ENCODE measurements at regions not wholly inside any gene's neighbourhood (a gene's known extent, or its start where the extent isn't known, plus 50 kb on each side); places are given as distances from the start of the nearest gene placed in this dataset.

GRCh38 chr15:61682891-61683735, 377.1 kb downstream of the VPS13C start:
- no peak for DNase-seq
- Mint-ChIP-seq H3K27me3 (peaks cover 28% of the 10 kb centered on the region), H3K4me1 (ENCODE audit: low read depth) (no peaks in the 10 kb centered on the region), H3K27ac (no peak overlapping the region), H3K4me3 (no peak overlapping the region), H3K9me3 (no peaks in the 10 kb centered on the region), H3K36me3 (ENCODE audit: low read depth) (no peaks in the 10 kb centered on the region)

- Mint-ChIP-seq H3K4me3 (no peak overlapping the region), H3K9me3 (peaks cover 3% of the 10 kb centered on the region), H3K4me1 (ENCODE audit: low read depth) (no peaks in the 10 kb centered on the region), H3K36me3 (ENCODE audit: low read depth) (no peaks in the 10 kb centered on the region), H3K27me3 (peaks cover 32% of the 10 kb centered on the region), H3K27ac (no peak overlapping the region)
- DNase-seq: no peak
Observed at GRCh38 chr15:61681676-61682075, 378.6 kb downstream of the VPS13C start.

GRCh38 chr15:61681038-61681418, 379.2 kb downstream of the VPS13C start:
- H3K27me3 Mint-ChIP-seq: peaks cover 32% of the 10 kb centered on the region
- H3K27ac Mint-ChIP-seq: no peak overlapping the region
- H3K9me3 Mint-ChIP-seq: peaks cover 3% of the 10 kb centered on the region
- H3K4me3 Mint-ChIP-seq: no peak overlapping the region
- no peaks in the 10 kb centered on the region for H3K36me3 Mint-ChIP-seq (ENCODE audit: low read depth)
- no peaks in the 10 kb centered on the region for H3K4me1 Mint-ChIP-seq (ENCODE audit: low read depth)
- DNase-seq: no peak

DNA sequence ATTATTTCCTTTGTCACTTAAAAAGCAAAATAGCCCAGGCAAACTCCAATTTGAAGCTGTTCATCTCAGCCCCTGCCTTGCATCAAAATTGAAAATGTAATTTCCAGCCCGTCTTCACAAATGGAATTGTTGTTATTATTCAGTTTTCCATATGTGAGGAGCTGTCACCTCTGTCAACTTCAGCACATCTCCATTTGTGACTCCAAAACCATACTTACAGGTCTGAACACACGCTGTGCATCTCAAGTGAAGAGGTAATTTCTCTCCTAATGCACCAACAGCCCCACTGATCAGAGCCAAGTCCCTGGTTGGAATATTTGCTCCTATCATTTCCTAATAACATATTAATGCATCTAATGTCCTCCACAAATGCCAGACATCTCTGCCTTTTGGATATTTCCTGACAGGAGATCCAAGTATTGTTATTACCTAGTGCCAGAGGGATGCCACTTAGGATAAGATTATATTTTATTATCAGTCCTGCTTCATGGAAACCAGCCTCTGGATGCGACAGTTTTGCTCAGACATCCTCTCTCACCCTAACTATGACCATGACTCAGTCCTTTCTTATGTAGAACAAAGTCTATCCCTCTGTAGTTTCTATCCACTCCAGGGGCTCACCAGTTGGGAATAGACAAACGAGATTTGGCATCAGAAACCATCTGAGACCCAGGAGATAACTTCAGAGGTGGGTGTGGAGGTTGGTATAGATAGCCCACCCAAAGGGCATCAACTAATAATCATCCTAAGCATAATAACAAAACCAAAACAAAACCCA, 379.8 kb downstream of the VPS13C start:
- peaks cover 3% of the 10 kb centered on the region for H3K9me3 Mint-ChIP-seq

DNA sequence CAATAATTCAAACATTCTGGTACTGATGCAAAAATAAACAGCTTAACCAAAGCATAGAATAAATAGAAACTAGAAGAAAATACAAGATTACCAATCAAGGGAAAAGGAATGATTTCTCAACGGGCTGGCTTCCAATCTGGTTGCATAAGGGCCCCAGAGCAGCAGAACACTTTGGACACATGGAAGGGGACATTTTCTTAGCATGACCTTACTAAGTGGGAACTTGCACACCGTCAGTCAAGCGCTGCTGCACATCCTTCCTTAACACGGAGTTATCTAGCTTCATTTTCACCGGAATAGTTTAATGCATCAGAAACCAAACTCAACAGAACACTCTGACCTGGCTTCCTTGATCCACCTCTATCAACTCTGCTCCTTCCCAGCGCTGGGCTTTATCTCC, 388.5 kb downstream of the VPS13C start:
- H3K27me3 Mint-ChIP-seq: peaks cover 31% of the 10 kb centered on the region
- no peaks in the 10 kb centered on the region for H3K4me1 Mint-ChIP-seq (ENCODE audit: low read depth)
- no peaks in the 10 kb centered on the region for H3K36me3 Mint-ChIP-seq (ENCODE audit: low read depth)
- H3K4me3 Mint-ChIP-seq: no peak overlapping the region
- H3K27ac Mint-ChIP-seq: no peak overlapping the region
- H3K9me3 Mint-ChIP-seq: no peaks in the 10 kb centered on the region
- DNase-seq: no peak

More for the DNA sequence above, 379.8 kb downstream of the VPS13C start:
- DNase-seq: no peak
- H3K27ac Mint-ChIP-seq: no peak overlapping the region
- H3K36me3 Mint-ChIP-seq (ENCODE audit: low read depth): no peaks in the 10 kb centered on the region
- no peak overlapping the region for H3K4me3 Mint-ChIP-seq
- no peaks in the 10 kb centered on the region for H3K4me1 Mint-ChIP-seq (ENCODE audit: low read depth)
- peaks cover 32% of the 10 kb centered on the region for H3K27me3 Mint-ChIP-seq

DNA sequence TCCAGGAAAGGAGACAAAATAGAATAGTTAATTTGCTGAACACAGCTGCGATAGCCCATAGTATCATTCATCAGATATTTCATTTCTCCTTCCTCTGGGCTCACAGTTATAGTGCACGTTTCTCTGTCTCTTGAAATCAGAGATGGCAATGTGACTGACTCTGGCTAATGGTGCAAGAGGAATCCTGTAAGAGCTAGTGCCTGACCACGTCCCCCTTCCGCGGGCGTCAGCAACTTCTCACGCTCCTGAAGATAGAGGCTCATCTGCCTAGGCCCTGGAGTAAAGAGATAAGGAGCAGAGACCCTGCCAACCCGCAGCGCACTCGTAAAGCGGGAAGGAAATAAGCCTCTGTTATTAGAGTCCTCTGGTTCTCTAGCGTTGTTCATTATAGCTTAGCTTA, 391.8 kb downstream of the VPS13C start:
- Mint-ChIP-seq H3K36me3 (ENCODE audit: low read depth) (no peaks in the 10 kb centered on the region), H3K4me1 (ENCODE audit: low read depth) (no peaks in the 10 kb centered on the region), H3K27me3 (peaks cover 41% of the 10 kb centered on the region), H3K4me3 (no peak overlapping the region), H3K9me3 (no peaks in the 10 kb centered on the region), H3K27ac (no peak overlapping the region)
- no peak for DNase-seq

- H3K4me3 Mint-ChIP-seq: no peak overlapping the region
- no peak for DNase-seq
- H3K36me3 Mint-ChIP-seq (ENCODE audit: low read depth): no peaks in the 10 kb centered on the region
- H3K27ac Mint-ChIP-seq: no peak overlapping the region
- peaks cover 40% of the 10 kb centered on the region for H3K27me3 Mint-ChIP-seq
- no peaks in the 10 kb centered on the region for H3K9me3 Mint-ChIP-seq
- H3K4me1 Mint-ChIP-seq (ENCODE audit: low read depth): no peaks in the 10 kb centered on the region
Observed at GRCh38 chr15:61661791-61662190, 398.5 kb downstream of the VPS13C start.

- Mint-ChIP-seq H3K9me3 (no peaks in the 10 kb centered on the region), H3K4me1 (ENCODE audit: low read depth) (no peaks in the 10 kb centered on the region), H3K27ac (no peak overlapping the region), H3K4me3 (no peak overlapping the region), H3K27me3 (peaks cover 33% of the 10 kb centered on the region), H3K36me3 (ENCODE audit: low read depth) (no peaks in the 10 kb centered on the region)
- DNase-seq: no peak
Observed at GRCh38 chr15:61660579-61660978, 399.7 kb downstream of the VPS13C start.

GRCh38 chr15:61659566-61660190, 400.6 kb downstream of the VPS13C start:
- no peak for DNase-seq
- H3K9me3 Mint-ChIP-seq: no peaks in the 10 kb centered on the region
- no peak overlapping the region for H3K4me3 Mint-ChIP-seq
- no peak overlapping the region for H3K27ac Mint-ChIP-seq
- no peaks in the 10 kb centered on the region for H3K36me3 Mint-ChIP-seq (ENCODE audit: low read depth)
- no peaks in the 10 kb centered on the region for H3K4me1 Mint-ChIP-seq (ENCODE audit: low read depth)
- H3K27me3 Mint-ChIP-seq: peaks cover 25% of the 10 kb centered on the region

GRCh38 chr15:61657461-61657860, 402.8 kb downstream of the VPS13C start:
- Mint-ChIP-seq H3K4me3 (no peak overlapping the region), H3K36me3 (ENCODE audit: low read depth) (no peaks in the 10 kb centered on the region), H3K27ac (no peak overlapping the region), H3K27me3 (peaks cover 23% of the 10 kb centered on the region), H3K4me1 (ENCODE audit: low read depth) (no peaks in the 10 kb centered on the region), H3K9me3 (no peaks in the 10 kb centered on the region)
- no peak for DNase-seq

DNA sequence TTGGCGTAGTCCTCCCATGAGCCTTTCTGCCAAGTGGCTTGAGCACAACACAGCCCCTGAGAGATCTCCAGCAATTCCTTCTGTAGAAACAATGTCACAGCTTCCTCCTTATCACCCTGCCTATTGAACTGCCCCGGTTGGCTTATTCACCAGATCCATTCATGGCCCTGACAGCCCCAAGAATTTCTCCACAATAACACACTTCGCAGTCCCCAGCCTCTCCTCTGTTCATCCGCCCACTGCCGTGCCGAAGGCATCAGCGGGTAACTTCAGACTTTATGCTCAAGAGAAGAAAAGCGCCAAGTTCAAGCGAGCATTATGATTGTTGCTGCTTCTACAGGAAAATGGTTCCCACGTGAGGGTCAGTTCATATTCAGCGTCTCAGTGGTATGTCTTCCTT, 403.9 kb downstream of the VPS13C start:
- H3K4me1 Mint-ChIP-seq (ENCODE audit: low read depth): no peaks in the 10 kb centered on the region
- no peak overlapping the region for H3K27ac Mint-ChIP-seq
- no peak for DNase-seq
- peaks cover 15% of the 10 kb centered on the region for H3K27me3 Mint-ChIP-seq
- H3K4me3 Mint-ChIP-seq: no peak overlapping the region
- H3K9me3 Mint-ChIP-seq: no peaks in the 10 kb centered on the region
- H3K36me3 Mint-ChIP-seq (ENCODE audit: low read depth): no peaks in the 10 kb centered on the region

DNA sequence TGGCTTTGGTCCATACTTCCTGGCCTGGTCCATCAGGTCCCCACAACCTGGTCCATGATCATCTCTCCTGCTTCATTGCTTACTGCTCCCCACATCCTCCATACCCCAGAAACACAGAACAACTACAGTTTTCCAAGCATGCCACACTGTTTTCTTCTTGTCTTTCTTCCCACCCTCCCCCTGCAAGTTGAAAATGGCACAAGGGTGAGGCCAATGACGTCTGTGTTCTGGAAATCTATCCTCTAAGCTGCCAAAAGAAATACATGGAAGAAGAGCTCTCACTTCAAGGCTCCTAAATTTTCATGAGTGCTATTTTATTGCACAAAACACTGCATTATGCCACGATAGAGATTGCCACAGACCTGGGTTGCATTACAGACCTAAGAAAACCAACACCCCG, 404.4 kb downstream of the VPS13C start:
- no peaks in the 10 kb centered on the region for H3K36me3 Mint-ChIP-seq (ENCODE audit: low read depth)
- DNase-seq: no peak
- H3K4me3 Mint-ChIP-seq: no peak overlapping the region
- peaks cover 18% of the 10 kb centered on the region for H3K27me3 Mint-ChIP-seq
- no peaks in the 10 kb centered on the region for H3K4me1 Mint-ChIP-seq (ENCODE audit: low read depth)
- no peak overlapping the region for H3K27ac Mint-ChIP-seq
- H3K9me3 Mint-ChIP-seq: no peaks in the 10 kb centered on the region

GRCh38 chr15:61654918-61655317, 405.3 kb downstream of the VPS13C start:
- Mint-ChIP-seq H3K36me3 (ENCODE audit: low read depth) (no peaks in the 10 kb centered on the region), H3K27ac (no peak overlapping the region), H3K4me1 (ENCODE audit: low read depth) (no peaks in the 10 kb centered on the region), H3K27me3 (peaks cover 19% of the 10 kb centered on the region), H3K9me3 (no peaks in the 10 kb centered on the region), H3K4me3 (no peak overlapping the region)
- DNase-seq: no peak

GRCh38 chr15:61654002-61654740, 406.1 kb downstream of the VPS13C start:
- no peaks in the 10 kb centered on the region for H3K9me3 Mint-ChIP-seq
- no peak overlapping the region for H3K4me3 Mint-ChIP-seq
- H3K36me3 Mint-ChIP-seq (ENCODE audit: low read depth): no peaks in the 10 kb centered on the region
- DNase-seq: no peak
- no peak overlapping the region for H3K27ac Mint-ChIP-seq
- peaks cover 22% of the 10 kb centered on the region for H3K27me3 Mint-ChIP-seq
- H3K4me1 Mint-ChIP-seq (ENCODE audit: low read depth): no peaks in the 10 kb centered on the region
